Stomach (tissue), 4 donors: ENCODE measurements at regions not wholly inside any gene's neighbourhood (a gene's known extent, or its start where the extent isn't known, plus 50 kb on each side); places are given as distances from the start of the nearest gene placed in this dataset.

Source experiments
- EP300 ChIP-seq: sonication (generic); formaldehyde crosslinking; IDR thresholded peaks from one replicate; pipeline ENCODE4 v1.6.1; 2017; ENCODE audit warnings: antibody characterized with exemption
- POLR2A ChIP-seq, 4 donors: fragments of 450-650 bp; IDR thresholded peaks; one replicate each; pipeline ENCODE4 v1.6.1; 2016; ENCODE audit warnings: antibody characterized with exemption in 4 of 4, control low read depth in 2 of 4, mild to moderate bottlenecking in 1 of 4, moderate library complexity in 1 of 4
- POLR2AphosphoS5 ChIP-seq, 3 donors: sonication (generic); formaldehyde crosslinking; IDR thresholded peaks; one replicate each; pipeline ENCODE4 v1.6.1; 2016; ENCODE audit warnings: antibody characterized with exemption in 3 of 3
- TF ChIP-seq, protein P1 (sequence below), 7 experiments: fragments of 450-650 bp in 4 of 7; fragments of 200-600 bp in 3 of 7; sonication (generic) in 3 of 7; IDR thresholded peaks; one replicate each; pipeline ENCODE4 v1.5.1; 2016 to 2019; ENCODE audit warnings: antibody characterized with exemption in 7 of 7, control low read depth in 2 of 7, mild to moderate bottlenecking in 1 of 7

DNA sequence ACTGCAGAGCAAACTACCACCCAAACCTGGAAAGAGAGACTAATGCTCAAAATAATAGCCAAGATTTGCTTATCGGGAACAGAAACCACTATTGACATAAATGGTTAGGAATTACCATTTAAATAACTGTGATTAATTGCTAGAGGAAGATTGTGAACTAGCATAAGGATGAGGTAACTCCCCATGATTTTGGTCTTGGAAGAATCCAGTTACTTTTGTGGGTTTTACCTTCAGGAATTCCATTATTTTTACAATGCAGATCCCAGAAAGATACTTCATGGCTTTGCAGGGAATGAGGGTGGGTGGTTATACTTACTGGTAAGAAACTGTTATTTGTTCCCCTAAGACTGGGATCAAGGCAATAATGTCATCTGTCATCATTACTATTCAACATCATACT is 652.9 kb upstream of the FLRT2 start:
- TF ChIP-seq, protein P1, sequence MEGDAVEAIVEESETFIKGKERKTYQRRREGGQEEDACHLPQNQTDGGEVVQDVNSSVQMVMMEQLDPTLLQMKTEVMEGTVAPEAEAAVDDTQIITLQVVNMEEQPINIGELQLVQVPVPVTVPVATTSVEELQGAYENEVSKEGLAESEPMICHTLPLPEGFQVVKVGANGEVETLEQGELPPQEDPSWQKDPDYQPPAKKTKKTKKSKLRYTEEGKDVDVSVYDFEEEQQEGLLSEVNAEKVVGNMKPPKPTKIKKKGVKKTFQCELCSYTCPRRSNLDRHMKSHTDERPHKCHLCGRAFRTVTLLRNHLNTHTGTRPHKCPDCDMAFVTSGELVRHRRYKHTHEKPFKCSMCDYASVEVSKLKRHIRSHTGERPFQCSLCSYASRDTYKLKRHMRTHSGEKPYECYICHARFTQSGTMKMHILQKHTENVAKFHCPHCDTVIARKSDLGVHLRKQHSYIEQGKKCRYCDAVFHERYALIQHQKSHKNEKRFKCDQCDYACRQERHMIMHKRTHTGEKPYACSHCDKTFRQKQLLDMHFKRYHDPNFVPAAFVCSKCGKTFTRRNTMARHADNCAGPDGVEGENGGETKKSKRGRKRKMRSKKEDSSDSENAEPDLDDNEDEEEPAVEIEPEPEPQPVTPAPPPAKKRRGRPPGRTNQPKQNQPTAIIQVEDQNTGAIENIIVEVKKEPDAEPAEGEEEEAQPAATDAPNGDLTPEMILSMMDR (IDR thresholded peaks at IDR 0.05): no peak
- TF ChIP-seq EP300 (no peak), POLR2A (IDR thresholded peaks at IDR 0.05) (no peak), POLR2AphosphoS5 (IDR thresholded peaks at IDR 0.05) (no peak)
